ENCODE measurements at regions not wholly inside any gene's neighbourhood (a gene's known extent, or its start where the extent isn't known, plus 50 kb on each side); places are given as distances from the start of the nearest gene placed in this dataset.
"Not testable (repeated sequence)": the region's sequence is repeated elsewhere in the genome, so short reads cannot be mapped to it uniquely, and the experiment has no call there.

DNA sequence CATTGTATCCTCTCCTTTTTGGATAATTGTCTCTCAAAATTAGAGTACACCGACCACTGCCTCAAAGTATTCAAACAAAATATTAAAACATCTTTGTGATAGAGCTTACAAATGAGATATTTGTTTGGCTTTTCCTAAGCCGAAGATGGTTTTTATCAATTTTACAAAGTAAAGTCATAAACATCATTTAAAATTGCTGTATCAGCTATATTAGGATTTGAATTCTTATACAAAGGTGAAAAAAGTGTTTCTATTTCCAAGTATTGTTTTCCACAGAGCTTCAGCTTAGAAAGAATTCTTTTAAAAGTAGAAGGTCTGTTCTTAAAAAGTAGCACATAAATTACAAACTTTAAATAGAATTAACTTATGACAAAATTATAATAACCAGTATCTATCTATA lies 116.6 kb upstream of the IFNE start:
- no peak for DNase-seq (ENCODE audit: low read depth)

DNA sequence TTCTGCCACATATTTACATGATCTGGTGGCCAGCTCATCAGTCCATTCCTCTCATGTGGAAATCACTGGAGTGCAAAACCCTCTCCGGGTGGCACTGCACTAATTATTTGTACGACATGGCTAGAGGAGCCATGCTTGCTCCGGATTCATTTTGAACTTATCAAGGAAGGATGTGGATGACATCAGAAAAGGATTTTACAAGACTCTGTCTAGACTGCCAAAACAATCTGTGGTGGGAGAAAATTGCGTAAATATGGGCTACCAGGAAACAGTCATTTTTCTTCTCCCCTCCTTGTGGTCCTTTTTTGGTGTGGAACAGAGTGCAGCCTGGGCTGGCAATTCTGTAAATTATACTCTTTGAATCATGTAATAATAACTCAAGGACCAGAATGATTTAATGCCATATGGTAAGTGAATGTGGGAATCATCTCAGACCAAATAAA lies 123.4 kb upstream of the IFNE start:
- peak; percentile 45 for DNase-seq (ENCODE audit: low read depth)

- no peak for DNase-seq (ENCODE audit: low read depth)
These were observed 125.5 kb upstream of the IFNE start for GRCh38 chr9:21607576-21607975.

DNA sequence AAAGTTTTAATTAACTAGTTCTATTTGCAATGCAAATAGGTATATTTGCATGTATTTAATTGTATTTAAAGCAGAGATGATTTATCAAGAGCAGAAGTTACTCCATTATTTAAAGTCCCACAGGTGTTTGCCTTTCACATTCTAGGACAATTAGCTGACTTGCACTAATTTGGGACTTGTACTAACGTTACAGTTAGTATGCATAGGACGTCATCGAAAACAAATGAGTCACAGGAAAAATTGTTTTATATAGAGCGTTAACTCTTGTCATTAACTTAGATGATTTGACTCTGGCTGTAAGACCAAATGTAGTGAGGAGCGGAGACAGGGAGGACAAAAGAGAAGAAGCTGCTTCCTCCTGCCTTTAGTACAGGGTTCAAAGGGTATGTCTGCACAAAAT lies 126.1 kb upstream of the IFNE start:
- no peak for DNase-seq (ENCODE audit: low read depth)

DNA sequence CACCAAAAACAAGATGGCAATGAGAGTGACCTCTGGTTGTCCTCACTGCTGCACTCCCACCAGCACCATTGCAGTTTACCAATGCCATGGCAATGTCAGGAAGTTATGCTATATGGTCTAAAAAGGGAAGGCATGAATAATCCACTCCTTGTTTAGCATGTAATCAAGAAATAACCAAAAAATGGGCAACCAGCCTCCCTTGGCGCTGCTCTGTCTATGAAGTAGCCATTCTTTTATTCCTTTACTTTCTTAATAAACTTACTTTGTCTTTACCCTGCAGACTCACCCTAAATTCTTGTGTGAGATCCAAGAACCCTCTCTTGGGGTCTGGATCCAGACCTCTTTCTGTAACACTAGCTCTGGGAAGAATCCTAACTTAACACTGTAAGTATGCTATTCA lies 127.4 kb upstream of the IFNE start:
- DNase-seq (ENCODE audit: low read depth): no peak

- no peak for DNase-seq (ENCODE audit: low read depth)
These were observed 129.8 kb upstream of the IFNE start for GRCh38 chr9:21611891-21612290.

DNA sequence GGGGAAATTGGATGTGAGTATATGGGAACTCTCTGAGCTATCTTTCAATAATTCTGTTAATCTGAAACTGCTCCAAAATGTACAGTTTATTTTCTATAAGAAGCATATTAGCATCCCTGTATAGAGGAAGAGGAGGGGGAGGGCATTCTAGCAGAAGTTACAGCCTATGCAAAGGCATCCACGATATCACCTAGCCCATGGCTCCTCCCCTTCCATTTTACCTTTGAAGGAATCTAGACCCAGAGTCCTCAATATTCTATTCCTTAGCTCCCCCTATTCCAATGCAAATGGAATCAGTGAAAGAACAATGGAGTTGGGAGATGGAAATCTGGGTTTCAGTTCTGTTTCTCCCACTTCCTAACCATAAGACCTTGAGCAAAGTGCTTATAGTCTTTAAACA lies 132.9 kb upstream of the IFNE start:
- DNase-seq (ENCODE audit: low read depth): no peak

DNA sequence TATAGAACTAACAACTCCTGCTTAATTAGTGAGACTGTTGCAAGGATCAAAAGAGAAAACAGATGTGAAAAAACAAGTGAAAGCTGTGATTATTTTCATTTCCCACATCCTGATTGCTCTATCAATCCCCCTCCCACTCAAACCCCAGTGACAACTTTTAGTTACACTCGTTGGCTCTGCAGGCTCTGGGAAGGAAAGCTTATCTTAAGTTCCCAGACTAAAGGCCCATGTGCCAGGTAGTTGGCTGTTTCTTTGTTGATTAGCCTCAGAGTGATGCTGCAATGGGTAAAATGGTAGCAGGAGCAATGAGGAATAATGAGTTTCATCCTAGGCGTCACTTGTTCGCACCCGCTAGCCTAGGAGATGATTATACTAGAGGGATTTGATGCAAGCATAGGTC lies 133.3 kb upstream of the IFNE start:
- no peak for DNase-seq (ENCODE audit: low read depth)

DNA sequence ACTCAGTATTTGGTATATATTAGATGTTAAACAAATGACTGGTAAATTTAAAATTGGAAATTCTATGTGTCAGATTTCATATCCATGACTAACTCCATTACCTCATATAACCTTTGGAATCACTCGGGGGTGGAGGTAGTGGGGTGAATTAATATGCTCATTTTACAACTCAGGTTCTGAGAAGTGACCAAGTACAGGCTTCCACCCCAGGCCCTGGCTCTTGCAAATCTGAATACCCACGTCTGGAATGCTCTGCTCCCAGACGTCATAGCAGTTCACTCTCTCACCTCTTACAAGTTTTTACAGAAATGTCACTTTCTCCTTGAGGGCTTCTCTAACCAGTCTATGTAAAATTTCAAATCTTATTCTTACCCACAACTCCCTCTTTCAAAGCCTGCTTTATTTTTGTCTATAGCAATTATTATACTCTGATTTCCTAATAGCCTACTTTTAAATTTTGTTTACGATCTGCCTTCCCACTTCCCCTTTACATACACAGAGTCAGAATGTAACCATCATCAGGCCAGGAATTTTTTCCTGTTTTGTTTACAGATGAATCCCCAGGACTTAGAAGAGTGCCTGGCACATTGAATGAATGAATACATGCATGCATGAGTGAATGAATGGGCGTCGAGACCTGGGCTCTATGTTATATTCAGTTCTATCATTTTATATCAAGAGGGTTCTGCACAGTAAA lies 134.1 kb upstream of the IFNE start:
- DNase-seq (ENCODE audit: low read depth): peak; percentile 97

GRCh38 chr9:21624675-21625644 lies 142.8 kb upstream of the IFNE start:
- no peak for DNase-seq (ENCODE audit: low read depth)

DNA sequence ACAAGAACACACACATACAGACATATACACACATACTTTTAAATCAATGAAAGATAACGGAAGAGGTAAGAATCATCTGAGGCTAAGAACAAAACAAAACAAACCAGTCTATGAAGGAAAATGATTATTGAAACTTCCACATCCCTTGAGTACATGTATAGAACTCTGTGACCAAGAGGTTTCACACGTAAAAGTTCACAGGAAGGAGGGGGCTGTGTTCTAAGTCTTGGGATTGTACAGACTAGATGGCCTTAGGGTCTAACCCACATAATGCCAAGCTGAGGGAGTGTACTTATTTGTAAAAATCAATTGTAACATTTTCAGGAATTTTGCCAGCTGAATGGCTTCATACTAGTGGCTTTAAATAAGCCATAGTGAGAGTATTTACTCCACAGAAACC lies 144.4 kb upstream of the IFNE start:
- no peak for DNase-seq (ENCODE audit: low read depth)

- not testable (repeated sequence) for DNase-seq (ENCODE audit: low read depth)
These were observed 146.8 kb upstream of the IFNE start for GRCh38 chr9:21628954-21629353.

GRCh38 chr9:21634951-21635350 lies 152.8 kb upstream of the IFNE start:
- no peak for DNase-seq (ENCODE audit: low read depth)

DNA sequence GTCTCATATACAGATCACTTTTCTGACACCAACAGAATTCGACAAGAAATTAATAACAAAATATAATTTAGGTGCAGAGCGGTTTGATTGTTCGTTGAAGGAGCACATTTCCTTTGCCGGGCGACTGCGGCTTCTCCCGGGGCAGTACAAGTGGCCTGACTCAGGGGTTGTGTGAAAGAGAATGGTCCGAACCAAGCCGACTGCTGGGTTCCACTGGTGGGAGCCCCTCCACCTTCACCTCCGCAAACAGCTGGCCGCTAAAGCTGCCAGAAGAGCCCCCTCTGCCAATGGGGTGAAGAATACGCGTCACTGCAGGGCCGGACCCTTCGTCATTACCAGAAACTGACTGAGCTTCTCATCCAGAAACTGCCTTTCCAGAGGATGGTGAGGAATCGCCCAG lies 156.0 kb upstream of the IFNE start:
- DNase-seq (ENCODE audit: low read depth): no peak

DNA sequence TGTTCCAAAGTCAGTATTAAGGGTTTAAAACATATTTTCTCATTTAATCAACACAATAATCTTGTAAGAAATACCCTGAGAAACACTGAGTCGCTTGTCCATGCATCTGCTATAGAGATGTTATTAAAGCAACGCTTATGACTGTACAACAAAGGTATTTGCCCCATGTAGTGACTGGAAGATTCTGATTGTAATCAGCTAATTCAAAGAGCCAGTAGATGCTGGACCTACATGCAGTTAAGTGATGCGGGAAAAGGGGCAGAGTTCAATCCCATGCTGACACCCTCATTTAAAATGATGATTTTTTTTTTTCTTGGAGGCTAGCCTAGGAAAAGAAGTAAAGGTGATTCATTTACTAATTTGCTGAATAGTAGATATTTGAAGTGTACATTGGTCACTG lies 149.3 kb upstream of the MTAP start:
- no peak for DNase-seq (ENCODE audit: low read depth)

GRCh38 chr9:21653589-21653988 lies 148.8 kb upstream of the MTAP start:
- no peak for DNase-seq (ENCODE audit: low read depth)

DNA sequence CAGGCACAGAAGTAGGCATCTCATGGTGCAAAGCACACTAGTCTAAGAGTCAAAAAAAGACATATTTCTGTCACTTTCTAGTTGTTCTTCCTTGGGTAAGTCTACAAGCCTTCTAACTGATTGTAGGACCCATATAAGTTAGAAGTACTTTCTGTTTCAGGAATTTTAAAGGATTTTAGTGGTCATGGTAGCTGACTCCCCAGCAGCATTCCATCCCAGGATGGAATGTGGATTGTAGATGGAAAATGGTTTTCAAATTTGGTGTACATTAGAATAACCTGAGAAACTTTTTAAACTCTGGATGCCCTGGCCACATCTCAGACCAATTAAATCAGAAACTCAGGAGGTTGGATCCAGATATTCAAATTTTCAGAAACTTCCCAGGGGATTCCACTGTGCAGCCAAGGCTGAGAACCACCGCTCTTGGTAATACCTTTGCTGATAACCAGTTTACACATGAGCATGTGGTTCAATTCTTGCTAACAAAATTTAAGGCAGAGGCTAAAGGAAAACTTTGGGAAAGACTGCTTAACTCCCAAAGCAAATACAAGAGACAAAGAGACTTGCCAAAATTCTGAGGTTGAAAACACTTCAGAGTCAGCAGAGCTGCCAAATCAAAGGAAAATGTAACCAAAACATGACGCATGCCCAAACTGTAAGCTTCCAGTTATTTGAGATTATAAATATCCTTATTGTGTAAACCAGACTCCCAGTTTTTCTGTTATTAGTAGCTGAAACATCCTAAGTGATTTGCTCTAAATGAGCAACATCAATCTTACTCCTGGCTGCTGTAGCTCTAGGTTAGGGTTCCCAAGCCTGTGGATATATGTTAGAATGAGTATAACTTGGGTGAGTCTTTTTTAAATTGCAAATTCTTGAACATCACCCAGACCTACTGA lies 145.4 kb upstream of the MTAP start:
- DNase-seq (ENCODE audit: low read depth): no peak

DNA sequence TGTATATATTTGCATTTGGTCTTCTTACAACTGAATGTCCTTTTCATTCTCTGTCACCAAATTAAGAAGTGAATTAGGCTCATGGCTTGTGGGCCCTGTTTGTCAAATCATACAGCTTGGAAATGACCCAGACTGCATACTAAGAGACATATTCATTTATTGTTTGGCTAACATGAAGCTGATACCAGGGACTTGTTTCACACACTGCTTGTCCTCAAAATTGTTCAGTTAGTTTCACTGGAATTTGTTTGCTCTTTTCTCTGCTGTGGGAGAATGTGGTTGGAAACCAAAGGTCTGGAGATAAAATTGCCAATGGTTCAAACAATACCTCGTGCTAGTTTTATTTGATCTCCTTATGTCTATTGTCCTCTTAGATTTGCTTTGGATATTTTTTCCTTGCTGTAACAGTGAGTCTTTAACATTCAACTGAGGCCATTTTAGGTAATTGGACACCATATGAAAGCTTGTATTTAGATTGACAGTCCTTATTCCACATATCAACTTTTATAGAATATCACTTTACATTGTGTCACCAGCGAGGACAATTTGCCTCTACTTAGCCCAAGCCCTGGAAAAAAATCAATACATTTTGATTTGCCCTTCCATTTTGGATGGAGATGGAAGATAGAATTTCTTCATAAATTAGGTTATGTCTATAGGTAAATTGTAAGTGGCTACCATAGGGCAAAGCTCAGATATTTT lies 144.3 kb upstream of the MTAP start:
- DNase-seq (ENCODE audit: low read depth): no peak

- DNase-seq (ENCODE audit: low read depth): no peak
These were observed 141.5 kb upstream of the MTAP start for GRCh38 chr9:21660976-21661375.

GRCh38 chr9:21661626-21662025 lies 140.8 kb upstream of the MTAP start:
- DNase-seq (ENCODE audit: low read depth): no peak

GRCh38 chr9:21668516-21668915 lies 133.9 kb upstream of the MTAP start:
- DNase-seq (ENCODE audit: low read depth): no peak

- no peak for DNase-seq (ENCODE audit: low read depth)
These were observed 132.7 kb upstream of the MTAP start for GRCh38 chr9:21669701-21670100.
